NB4 (cell line): ENCODE measurements at regions not wholly inside any gene's neighbourhood (a gene's known extent, or its start where the extent isn't known, plus 50 kb on each side); places are given as distances from the start of the nearest gene placed in this dataset.

Experiments
- DNase-seq: peaks from one replicate; pipeline ENCODE4 v3.0.0; 2010; ENCODE audit warnings: low read depth
- H3K4me3 ChIP-seq: one replicate; pipeline ENCODE4 v1.5.1; 2011; ENCODE audit warnings: mild to moderate bottlenecking, low read depth, low read length, moderate library complexity
- CTCF ChIP-seq: IDR thresholded peaks from one replicate; pipeline ENCODE4 v1.5.1; 2012; ENCODE audit warnings: low read depth, low read length
- MAX ChIP-seq: IDR thresholded peaks from 2 replicates; pipeline ENCODE4 v1.6.1; 2011; ENCODE audit warnings: low read depth, low read length
- MYC ChIP-seq: IDR thresholded peaks from 2 replicates; pipeline ENCODE4 v1.6.1; 2011; ENCODE audit warnings: low read depth, low read length
- POLR2A ChIP-seq: IDR thresholded peaks from 2 replicates; pipeline ENCODE4 v1.6.1; 2011; ENCODE audit warnings: mild to moderate bottlenecking; ENCODE audit not compliant: insufficient read length; ENCODE audit errors: extremely low read depth

GRCh38 chr10:44008917-44009709 lies 360.4 kb upstream of the ZNF32 start:
- DNase-seq, result no peak
- H3K4me3 ChIP-seq, result no peak overlapping the region
- no peak for TF ChIP-seq POLR2A
- TF ChIP-seq MAX, result no peak
- no peak for TF ChIP-seq MYC
- TF ChIP-seq CTCF, result no peak

- H3K4me3 ChIP-seq, result no peak overlapping the region
- DNase-seq, result no peak
- TF ChIP-seq CTCF (no peak), MYC (no peak), POLR2A (no peak), MAX (no peak)
Measured at GRCh38 chr10:44008270-44008916, 359.7 kb upstream of the ZNF32 start.

GRCh38 chr10:44006771-44007170 lies 358.1 kb upstream of the ZNF32 start:
- no peak for TF ChIP-seq MAX
- TF ChIP-seq POLR2A, result no peak
- TF ChIP-seq CTCF, result no peak
- no peak for TF ChIP-seq MYC
- no peak for DNase-seq

GRCh38 chr10:44005788-44006099 lies 357.1 kb upstream of the ZNF32 start:
- no peak for TF ChIP-seq MYC
- no peak for TF ChIP-seq POLR2A
- no peak for TF ChIP-seq CTCF
- TF ChIP-seq MAX, result no peak
- no peak for DNase-seq
- no peak overlapping the region for H3K4me3 ChIP-seq

More at GRCh38 chr10:44006771-44007170, 358.1 kb upstream of the ZNF32 start:
- no peak overlapping the region for H3K4me3 ChIP-seq

- no peak for DNase-seq
- no peak overlapping the region for H3K4me3 ChIP-seq
- TF ChIP-seq POLR2A (no peak), CTCF (no peak), MYC (no peak), MAX (no peak)
Measured at GRCh38 chr10:44004913-44005787, 356.5 kb upstream of the ZNF32 start.
